Peyer's patch (tissue), 4 donors: ENCODE measurements at regions not wholly inside any gene's neighbourhood (a gene's known extent, or its start where the extent isn't known, plus 50 kb on each side); places are given as distances from the start of the nearest gene placed in this dataset.

Experiments
- POLR2A ChIP-seq, 2 donors: fragments of 450-650 bp; IDR thresholded peaks; one replicate each; pipeline ENCODE4 v1.5.1; 2017; ENCODE audit warnings: antibody characterized with exemption in 2 of 2, mild to moderate bottlenecking in 2 of 2, moderate library complexity in 2 of 2
- TF ChIP-seq, protein P1 (sequence below), 6 experiments: fragments of 450-650 bp in 4 of 6; fragments of 200-600 bp in 2 of 6; sonication (generic) in 1 of 6; IDR thresholded peaks; one replicate each; pipeline ENCODE4 v1.5.1; 2017 to 2019; ENCODE audit warnings: antibody characterized with exemption in 6 of 6, mild to moderate bottlenecking in 3 of 6, moderate library complexity in 1 of 6

DNA sequence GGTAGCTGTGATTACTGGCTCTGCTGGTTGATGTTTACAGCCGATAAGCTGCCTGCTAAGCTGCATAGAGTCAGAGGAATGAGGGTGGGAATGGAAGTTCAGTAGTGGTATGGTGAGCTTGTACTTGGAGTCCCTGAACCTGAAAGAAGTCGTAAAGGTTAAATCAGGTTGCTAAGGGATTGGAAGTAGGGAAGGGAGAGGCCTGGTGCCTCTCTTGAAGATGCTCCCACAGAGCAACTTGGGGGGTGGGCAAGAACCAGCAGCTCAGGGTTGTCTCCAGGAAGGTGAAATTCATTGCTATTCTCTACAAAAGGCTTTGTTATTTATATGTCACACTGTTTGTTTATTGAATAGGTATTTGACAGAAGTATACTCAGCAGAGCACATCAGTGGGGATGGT lies 73.8 kb upstream of the OLFM4 start:
- TF ChIP-seq, protein P1, sequence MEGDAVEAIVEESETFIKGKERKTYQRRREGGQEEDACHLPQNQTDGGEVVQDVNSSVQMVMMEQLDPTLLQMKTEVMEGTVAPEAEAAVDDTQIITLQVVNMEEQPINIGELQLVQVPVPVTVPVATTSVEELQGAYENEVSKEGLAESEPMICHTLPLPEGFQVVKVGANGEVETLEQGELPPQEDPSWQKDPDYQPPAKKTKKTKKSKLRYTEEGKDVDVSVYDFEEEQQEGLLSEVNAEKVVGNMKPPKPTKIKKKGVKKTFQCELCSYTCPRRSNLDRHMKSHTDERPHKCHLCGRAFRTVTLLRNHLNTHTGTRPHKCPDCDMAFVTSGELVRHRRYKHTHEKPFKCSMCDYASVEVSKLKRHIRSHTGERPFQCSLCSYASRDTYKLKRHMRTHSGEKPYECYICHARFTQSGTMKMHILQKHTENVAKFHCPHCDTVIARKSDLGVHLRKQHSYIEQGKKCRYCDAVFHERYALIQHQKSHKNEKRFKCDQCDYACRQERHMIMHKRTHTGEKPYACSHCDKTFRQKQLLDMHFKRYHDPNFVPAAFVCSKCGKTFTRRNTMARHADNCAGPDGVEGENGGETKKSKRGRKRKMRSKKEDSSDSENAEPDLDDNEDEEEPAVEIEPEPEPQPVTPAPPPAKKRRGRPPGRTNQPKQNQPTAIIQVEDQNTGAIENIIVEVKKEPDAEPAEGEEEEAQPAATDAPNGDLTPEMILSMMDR (IDR thresholded peaks at IDR 0.05): no peak
- TF ChIP-seq POLR2A (IDR thresholded peaks at IDR 0.05): no peak
